ENCODE measurements at regions not wholly inside any gene's neighbourhood (a gene's known extent, or its start where the extent isn't known, plus 50 kb on each side); places are given as distances from the start of the nearest gene placed in this dataset.

DNA sequence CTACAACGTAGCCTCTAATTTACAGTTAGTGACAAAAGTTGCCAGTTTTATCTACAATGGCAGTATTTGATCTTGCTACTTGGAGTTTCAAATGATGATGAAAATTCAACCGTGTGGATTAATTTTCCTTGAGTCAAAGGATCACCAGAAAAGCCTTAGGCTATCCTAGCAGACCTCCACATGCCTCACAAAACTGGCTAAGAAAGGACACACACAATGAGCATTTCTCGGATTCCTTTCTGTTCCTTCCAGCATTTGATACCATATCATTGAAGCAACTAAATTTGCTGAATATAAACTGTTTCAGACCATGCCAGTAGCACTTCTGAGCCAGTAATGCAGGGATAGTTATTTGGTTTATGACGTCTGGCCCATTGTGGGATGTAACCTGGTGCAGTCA is 587.4 kb upstream of the MDFIC2 start:
- intact Hi-C loops (cut with micrococcal nuclease), result no loop called here
- DNase-seq (no peak), ATAC-seq (no peak)

DNA sequence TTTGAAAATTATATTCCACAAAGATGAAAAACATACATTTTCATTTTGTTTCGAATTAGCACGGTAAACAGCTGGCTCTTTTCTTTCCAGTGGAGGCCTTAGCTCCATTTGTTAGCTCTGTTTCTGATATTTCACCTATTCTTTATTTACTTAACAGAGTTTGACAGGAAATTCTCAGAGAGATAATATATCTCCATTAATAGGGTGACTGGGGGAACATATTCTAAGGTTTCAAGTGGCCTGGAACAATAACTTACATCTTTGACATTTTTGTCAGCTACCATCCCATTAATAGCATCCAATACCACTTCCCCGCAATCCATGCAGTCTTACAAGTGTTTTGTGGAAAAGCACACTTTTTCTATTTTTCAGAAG is 577.6 kb upstream of the MDFIC2 start:
- DNase-seq (no peak), ATAC-seq (no peak)
- intact Hi-C loops (cut with micrococcal nuclease), result no loop called here

DNA sequence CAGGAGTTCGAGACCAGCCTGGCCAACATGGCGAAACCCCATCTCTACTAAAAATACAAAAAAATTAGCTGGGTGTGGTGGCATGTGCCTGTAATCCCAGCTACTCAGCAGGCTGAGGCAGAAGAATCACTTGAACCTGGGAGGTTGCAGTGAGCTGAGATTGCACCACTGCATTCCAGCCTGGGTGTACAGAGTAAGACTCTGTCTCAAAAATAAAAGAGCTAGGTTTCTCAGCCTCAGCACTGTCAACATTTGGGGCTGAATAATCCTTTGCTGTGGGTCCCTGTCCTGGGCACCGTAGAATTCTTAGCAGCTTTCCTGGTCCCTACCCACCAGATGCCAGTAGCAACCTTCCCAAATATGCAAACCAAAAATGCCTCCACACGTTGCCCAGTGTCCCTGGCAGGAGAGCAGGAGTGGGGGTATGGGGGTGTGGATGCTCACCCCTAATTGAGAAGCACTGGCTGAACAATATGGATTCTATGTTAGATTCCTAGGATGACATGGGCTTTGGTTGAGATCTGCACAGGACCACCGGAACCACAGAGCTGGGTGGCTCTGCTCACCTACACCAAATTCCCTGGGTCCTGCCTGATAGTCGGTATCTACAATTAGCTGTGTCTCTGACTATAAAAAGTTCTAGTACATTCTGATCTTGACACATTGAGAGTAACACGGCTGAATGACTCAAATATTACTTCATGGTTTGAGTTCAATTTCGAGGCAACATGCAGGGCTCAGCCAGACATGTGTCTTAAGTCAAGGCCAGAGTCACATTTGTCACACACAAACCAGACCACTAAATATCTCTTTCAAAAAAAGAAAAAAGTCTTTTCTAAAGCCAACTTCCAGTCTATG is 577.0 kb upstream of the MDFIC2 start:
- intact Hi-C loops (cut with micrococcal nuclease), result no loop called here
- DNase-seq, result no peak

DNA sequence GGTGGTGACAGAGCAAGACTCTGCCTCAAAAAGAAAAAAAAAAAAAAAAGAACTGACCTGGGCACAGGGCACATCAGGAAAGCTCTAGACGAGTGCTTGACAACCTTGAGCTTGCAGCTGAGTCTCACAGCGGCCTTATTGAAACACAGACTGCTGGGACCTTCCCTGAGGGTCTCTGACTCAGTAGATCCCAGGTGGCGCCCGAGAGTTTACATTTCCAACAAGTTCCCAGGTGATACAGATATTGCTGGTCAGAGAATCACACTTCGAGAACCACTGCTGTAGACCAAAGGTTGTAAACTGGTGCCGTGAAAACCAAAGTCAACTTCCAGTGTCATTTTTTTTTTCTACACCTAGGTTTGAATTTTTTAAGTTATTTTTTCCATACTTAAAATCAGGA is 573.2 kb upstream of the MDFIC2 start:
- DNase-seq, result no peak
- intact Hi-C loops (cut with micrococcal nuclease), result no loop called here
- no peak for ATAC-seq

More for the DNA sequence above, 577.0 kb upstream of the MDFIC2 start:
- ATAC-seq, result peak; percentile 91

GRCh38 chr3:70882104-70882503 is 569.7 kb upstream of the MDFIC2 start:
- no peak for ATAC-seq
- DNase-seq, result no peak
- intact Hi-C loops (cut with micrococcal nuclease), result no loop called here

DNA sequence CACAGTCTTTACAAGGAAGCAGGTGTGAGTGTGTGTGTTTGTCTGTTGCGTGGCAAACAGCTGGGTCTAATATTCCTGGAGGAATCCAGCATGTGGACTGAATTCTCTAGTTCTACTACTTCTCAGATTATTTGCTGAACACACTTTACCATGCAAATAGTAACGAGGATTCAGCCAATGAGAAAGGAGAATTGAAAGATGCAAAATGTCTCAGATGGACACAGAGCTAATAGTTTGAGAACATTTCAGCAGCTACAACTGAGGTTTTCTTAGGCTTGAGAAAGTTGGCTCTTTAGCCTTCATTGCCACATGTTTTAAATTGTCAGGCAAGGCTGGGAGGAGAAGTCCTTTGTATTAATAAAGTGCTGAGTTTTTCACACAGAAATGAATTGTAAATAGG is 568.0 kb upstream of the MDFIC2 start:
- intact Hi-C loops (cut with micrococcal nuclease), result no loop called here
- ATAC-seq (no peak), DNase-seq (no peak)

- DNase-seq, result no peak
- no peak for ATAC-seq
- intact Hi-C loops (cut with micrococcal nuclease), result no loop called here
Measured at GRCh38 chr3:70876154-70876553, 563.7 kb upstream of the MDFIC2 start.

DNA sequence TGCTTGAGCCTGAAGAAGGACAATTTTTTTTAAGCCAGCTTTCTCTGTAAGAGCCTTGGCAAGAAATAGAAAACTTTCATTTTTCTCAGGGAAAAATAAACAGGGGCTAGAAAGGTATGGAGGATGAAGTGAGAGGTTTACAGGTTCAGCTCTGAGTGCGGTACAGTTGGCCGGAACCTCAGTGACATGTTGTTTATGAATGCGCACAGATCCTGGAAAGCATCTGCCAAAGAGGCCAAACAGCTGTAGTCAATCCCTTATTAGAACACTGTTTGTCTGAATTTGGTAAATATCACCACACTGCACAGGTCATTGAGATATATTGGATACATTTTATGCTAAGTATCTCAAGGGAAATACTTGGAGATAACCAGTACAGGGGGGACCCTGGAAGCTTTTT is 561.8 kb upstream of the MDFIC2 start:
- DNase-seq (no peak), ATAC-seq (no peak)
- intact Hi-C loops (cut with micrococcal nuclease), result no loop called here

- ATAC-seq (no peak), DNase-seq (no peak)
- intact Hi-C loops (cut with micrococcal nuclease), result no loop called here
Measured at GRCh38 chr3:70873686-70874085, 561.2 kb upstream of the MDFIC2 start.

DNA sequence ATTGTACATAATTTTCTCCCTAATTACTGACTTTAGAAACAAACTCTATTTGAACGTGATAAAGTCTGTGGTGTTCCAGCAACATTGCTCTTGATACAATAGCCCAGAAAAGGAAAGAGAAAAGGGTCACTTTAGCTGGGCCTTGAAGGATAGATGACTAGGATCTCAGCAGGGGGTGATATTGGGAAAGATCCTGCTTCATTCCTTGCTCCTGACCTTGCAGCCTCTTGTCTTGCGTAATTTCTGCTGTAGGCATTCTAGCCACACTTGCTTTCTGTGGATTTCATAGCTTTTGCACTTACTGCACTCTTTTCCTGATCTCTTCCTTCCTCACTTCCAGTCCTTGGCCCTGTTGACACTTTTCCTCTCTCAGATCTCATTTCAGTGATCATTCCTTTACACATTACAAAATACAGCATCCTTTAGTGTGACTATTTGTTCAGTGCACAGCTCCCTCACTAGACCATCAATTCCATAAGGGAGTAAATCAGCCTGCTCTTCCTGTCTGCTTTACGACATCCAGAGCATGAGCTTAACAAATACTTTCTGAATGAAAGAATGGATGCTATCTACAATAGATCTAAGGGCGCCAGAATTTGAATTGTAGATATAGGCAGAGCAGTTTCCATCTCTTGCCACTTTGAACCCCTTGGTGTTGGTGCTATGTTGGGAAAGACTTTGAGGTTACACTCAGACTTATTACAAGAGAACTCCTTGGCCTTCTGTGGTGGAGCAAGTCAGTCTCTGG is 559.6 kb upstream of the MDFIC2 start:
- intact Hi-C loops (cut with micrococcal nuclease), result no loop called here
- peak; percentile 56 for ATAC-seq
- no peak for DNase-seq

- DNase-seq (no peak), ATAC-seq (no peak)
- intact Hi-C loops (cut with micrococcal nuclease), result no loop called here
Measured at GRCh38 chr3:70870576-70870975, 558.1 kb upstream of the MDFIC2 start.

GRCh38 chr3:70868561-70868960 is 556.1 kb upstream of the MDFIC2 start:
- intact Hi-C loops (cut with micrococcal nuclease), result no loop called here
- ATAC-seq (no peak), DNase-seq (no peak)

GRCh38 chr3:70863049-70863448 is 550.6 kb upstream of the MDFIC2 start:
- DNase-seq (no peak), ATAC-seq (peak; percentile 51)
- intact Hi-C loops (cut with micrococcal nuclease), result no loop called here

GRCh38 chr3:70861855-70862254 is 549.4 kb upstream of the MDFIC2 start:
- no peak for DNase-seq
- peak; percentile 92 for ATAC-seq
- intact Hi-C loops (cut with micrococcal nuclease), result no loop called here

GRCh38 chr3:70861234-70861633 is 548.8 kb upstream of the MDFIC2 start:
- intact Hi-C loops (cut with micrococcal nuclease), result no loop called here

GRCh38 chr3:70857916-70858315 is 545.5 kb upstream of the MDFIC2 start:
- ATAC-seq (no peak), DNase-seq (no peak)
- intact Hi-C loops (cut with micrococcal nuclease), result no loop called here

More at GRCh38 chr3:70861234-70861633, 548.8 kb upstream of the MDFIC2 start:
- DNase-seq (no peak), ATAC-seq (no peak)

GRCh38 chr3:70856414-70857162 is 544.1 kb upstream of the MDFIC2 start:
- DNase-seq (no peak), ATAC-seq (no peak)
- intact Hi-C loops (cut with micrococcal nuclease), result no loop called here

- DNase-seq (no peak), ATAC-seq (no peak)
- intact Hi-C loops (cut with micrococcal nuclease), result no loop called here
Measured at GRCh38 chr3:70855149-70855548, 542.7 kb upstream of the MDFIC2 start.

GRCh38 chr3:70854108-70854507 is 541.7 kb upstream of the MDFIC2 start:
- no peak for DNase-seq
- intact Hi-C loops (cut with micrococcal nuclease), result no loop called here
- no peak for ATAC-seq
